HG03095 (cell line): ENCODE measurements at regions not wholly inside any gene's neighbourhood (a gene's known extent, or its start where the extent isn't known, plus 50 kb on each side); places are given as distances from the start of the nearest gene placed in this dataset.

Source experiments
- ATAC-seq: cut with Tn5 transposase; IDR thresholded peaks from one replicate; pipeline ENCODE4 v1.9.1; 2021; ENCODE audit warnings: moderate library complexity; ENCODE audit not compliant: unreplicated experiment

GRCh38 chr5:4100739-4101138, 505.1 kb downstream of the IRX1 start:
- ATAC-seq: no peak

- no peak for ATAC-seq
These were observed 505.6 kb downstream of the IRX1 start for GRCh38 chr5:4101189-4101588.

- ATAC-seq: no peak
These were observed 509.4 kb downstream of the IRX1 start for GRCh38 chr5:4104831-4105597.

- no peak for ATAC-seq
These were observed 513.1 kb downstream of the IRX1 start for GRCh38 chr5:4108690-4109089.

- ATAC-seq: no peak
These were observed 517.8 kb downstream of the IRX1 start for GRCh38 chr5:4113426-4113825.

- ATAC-seq: no peak
These were observed 518.3 kb downstream of the IRX1 start for GRCh38 chr5:4113905-4114304.

GRCh38 chr5:4114452-4114851, 518.8 kb downstream of the IRX1 start:
- ATAC-seq: no peak

GRCh38 chr5:4116834-4117233, 521.2 kb downstream of the IRX1 start:
- no peak for ATAC-seq

GRCh38 chr5:4124221-4124970, 528.8 kb downstream of the IRX1 start:
- no peak for ATAC-seq

GRCh38 chr5:4128994-4129393, 533.4 kb downstream of the IRX1 start:
- ATAC-seq: no peak

GRCh38 chr5:4129523-4129922, 533.9 kb downstream of the IRX1 start:
- ATAC-seq: no peak

- no peak for ATAC-seq
These were observed 535.2 kb downstream of the IRX1 start for GRCh38 chr5:4130819-4131218.

- no peak for ATAC-seq
These were observed 542.1 kb downstream of the IRX1 start for GRCh38 chr5:4137781-4138180.

- ATAC-seq: no peak
These were observed 547.2 kb downstream of the IRX1 start for GRCh38 chr5:4142842-4143241.

- no peak for ATAC-seq
These were observed 548.9 kb downstream of the IRX1 start for GRCh38 chr5:4144411-4145007.

GRCh38 chr5:4145511-4145910, 549.9 kb downstream of the IRX1 start:
- ATAC-seq: no peak

- ATAC-seq: no peak
These were observed 552.4 kb downstream of the IRX1 start for GRCh38 chr5:4148009-4148408.

- no peak for ATAC-seq
These were observed 554.4 kb downstream of the IRX1 start for GRCh38 chr5:4150067-4150466.

- ATAC-seq: no peak
These were observed 560.5 kb downstream of the IRX1 start for GRCh38 chr5:4156153-4156552.

- ATAC-seq: no peak
These were observed 561.3 kb downstream of the IRX1 start for GRCh38 chr5:4156889-4157288.

- no peak for ATAC-seq
These were observed 563.3 kb downstream of the IRX1 start for GRCh38 chr5:4158750-4159447.
